ENCODE measurements at regions not wholly inside any gene's neighbourhood (a gene's known extent, or its start where the extent isn't known, plus 50 kb on each side); places are given as distances from the start of the nearest gene placed in this dataset.

DNA sequence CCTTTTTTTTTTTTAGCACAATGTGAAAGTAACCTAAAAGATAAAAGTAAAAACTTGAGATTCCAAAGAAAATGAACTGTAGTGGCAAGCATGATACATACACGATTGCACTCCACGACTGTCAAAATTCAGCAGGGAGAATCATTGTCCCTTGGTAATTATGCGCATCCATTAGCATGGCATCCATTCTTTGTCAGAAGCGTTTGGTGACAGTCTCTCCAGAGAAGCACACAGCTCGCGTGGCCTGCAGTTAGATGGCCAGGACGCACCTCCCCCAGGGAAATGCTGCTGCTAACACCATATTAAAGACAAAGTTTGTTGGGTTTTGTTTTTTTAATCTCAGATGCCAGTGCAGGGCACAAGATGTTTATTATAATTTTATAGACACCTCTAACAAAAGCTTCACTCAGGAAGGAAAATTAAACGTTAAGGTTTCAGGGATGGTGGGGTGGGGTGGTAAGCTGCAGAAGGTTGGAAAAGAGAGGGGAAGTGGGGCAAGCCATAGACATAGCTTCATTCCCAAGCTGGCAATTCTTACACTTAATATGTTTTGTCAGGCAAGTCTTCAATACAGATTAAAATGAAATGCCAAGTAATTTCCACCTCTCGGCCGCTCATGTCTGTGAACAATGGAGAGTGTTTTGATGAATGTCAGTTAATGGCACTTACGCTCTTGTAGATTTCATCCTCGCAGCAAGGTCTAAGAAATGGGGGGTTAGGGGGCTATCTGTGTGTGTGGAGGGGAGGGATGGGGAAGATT, 142.8 kb upstream of the TOPAZ1 start (continued):
- TF ChIP-seq, protein P1, sequence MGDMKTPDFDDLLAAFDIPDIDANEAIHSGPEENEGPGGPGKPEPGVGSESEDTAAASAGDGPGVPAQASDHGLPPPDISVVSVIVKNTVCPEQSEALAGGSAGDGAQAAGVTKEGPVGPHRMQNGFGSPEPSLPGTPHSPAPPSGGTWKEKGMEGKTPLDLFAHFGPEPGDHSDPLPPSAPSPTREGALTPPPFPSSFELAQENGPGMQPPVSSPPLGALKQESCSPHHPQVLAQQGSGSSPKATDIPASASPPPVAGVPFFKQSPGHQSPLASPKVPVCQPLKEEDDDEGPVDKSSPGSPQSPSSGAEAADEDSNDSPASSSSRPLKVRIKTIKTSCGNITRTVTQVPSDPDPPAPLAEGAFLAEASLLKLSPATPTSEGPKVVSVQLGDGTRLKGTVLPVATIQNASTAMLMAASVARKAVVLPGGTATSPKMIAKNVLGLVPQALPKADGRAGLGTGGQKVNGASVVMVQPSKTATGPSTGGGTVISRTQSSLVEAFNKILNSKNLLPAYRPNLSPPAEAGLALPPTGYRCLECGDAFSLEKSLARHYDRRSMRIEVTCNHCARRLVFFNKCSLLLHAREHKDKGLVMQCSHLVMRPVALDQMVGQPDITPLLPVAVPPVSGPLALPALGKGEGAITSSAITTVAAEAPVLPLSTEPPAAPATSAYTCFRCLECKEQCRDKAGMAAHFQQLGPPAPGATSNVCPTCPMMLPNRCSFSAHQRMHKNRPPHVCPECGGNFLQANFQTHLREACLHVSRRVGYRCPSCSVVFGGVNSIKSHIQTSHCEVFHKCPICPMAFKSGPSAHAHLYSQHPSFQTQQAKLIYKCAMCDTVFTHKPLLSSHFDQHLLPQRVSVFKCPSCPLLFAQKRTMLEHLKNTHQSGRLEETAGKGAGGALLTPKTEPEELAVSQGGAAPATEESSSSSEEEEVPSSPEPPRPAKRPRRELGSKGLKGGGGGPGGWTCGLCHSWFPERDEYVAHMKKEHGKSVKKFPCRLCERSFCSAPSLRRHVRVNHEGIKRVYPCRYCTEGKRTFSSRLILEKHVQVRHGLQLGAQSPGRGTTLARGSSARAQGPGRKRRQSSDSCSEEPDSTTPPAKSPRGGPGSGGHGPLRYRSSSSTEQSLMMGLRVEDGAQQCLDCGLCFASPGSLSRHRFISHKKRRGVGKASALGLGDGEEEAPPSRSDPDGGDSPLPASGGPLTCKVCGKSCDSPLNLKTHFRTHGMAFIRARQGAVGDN (IDR thresholded peaks at IDR 0.05), result no peak
- TF ChIP-seq TCF7 (IDR thresholded peaks at IDR 0.05; ENCODE audit: borderline replicate concordance) (no peak), IRF4 (IDR thresholded peaks at IDR 0.05; ENCODE audit: low read depth, low read length) (no peak), MTA2 (IDR thresholded peaks at IDR 0.05; ENCODE audit: low read depth) (no peak)

DNA sequence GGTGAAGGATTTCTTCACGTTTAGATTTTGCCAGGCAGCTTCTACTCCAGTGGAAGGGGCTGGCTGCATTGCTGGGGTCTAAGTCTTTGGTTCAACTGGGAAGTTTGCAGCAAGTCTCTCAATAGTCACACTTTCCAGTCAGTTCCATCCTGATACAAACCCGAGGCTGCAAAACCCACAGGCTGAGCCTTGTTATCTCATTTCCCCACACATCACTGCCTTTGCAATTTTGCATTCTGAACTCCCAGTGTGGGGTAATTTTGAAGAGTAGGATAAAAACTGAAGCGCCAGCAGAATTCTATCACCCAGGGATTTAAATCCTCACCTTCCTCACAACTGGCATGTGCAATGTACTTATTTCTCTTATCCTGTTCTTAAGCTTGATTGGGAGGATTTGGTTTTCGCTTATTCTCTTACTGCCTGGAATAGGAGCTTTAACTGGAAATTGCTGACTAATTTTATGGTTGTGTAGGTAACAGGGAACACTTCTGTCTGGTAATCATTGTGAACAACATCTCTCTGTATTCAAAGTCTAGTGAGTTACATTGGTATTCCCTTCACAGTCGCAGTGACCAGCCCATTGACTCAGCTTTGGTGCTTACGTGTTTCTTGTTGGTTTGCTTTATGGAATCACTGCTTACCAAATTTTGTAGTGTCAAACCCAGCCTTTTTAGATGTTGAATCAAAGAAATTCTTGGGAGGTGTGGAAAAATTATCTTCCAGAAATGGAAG, 142.0 kb upstream of the TOPAZ1 start:
- in situ Hi-C loops (cut with MboI) (no loop called here), intact Hi-C loops (cut with micrococcal nuclease; ENCODE audit: unreplicated experiment) (no loop called here)
- POLR2A ChIA-PET, result interaction anchor here (0.6 kb wide), 2 partner anchors 13 to 49 kb away, joined by 5 to 8 read pairs; no protein-coding TSS in a partner anchor
- Histone ChIP-seq H3K27ac (ENCODE audit: control insufficient read depth, insufficient read depth) (no peak overlapping the region), H3K4me1 (ENCODE audit: control insufficient read depth, insufficient read depth, low read length) (peaks cover 9% of the 10 kb centered on the region), H3K27me3 (replicated peaks in 1 of 2; ENCODE audit: control insufficient read depth in 2 of 2, insufficient read depth in 2 of 2, low read length in 1 of 2) (no peaks in the 10 kb centered on the region; a peak in 1 of 4 replicates), H3K36me3 (ENCODE audit: control insufficient read depth in 2 of 2, insufficient read depth in 2 of 2, low read length in 1 of 2) (no peaks in the 10 kb centered on the region; a peak in 1 of 4 replicates), H4K20me1 (ENCODE audit: control insufficient read depth, insufficient read depth) (0 out of 2 replicates have a peak, but pooled peaks cover 3% of the 10 kb centered on the region), H3K4me3 (no peak overlapping the region), H3K9ac (ENCODE audit: control insufficient read depth, insufficient read depth, low read length) (no peak overlapping the region), H3K4me2 (ENCODE audit: control insufficient read depth, insufficient read depth) (no peak overlapping the region), H3K79me2 (ENCODE audit: control insufficient read depth, insufficient read depth, low read length) (no peaks in the 10 kb centered on the region; the same call in none of the 2 replicates), H3K9me3 (replicated peaks; ENCODE audit: control insufficient read depth, insufficient read depth, low read length) (no peaks in the 10 kb centered on the region), H2AFZ (ENCODE audit: control insufficient read depth, low read depth, low read length) (no peak overlapping the region)
- no peak for DNase-seq (ENCODE audit: low read depth, low spot score)
- no peak for FAIRE-seq
- ATAC-seq, result no peak
- no TSS peak for BruUV-seq (replicated peaks)
- RAD21 ChIA-PET (ENCODE audit: unreplicated experiment), result interaction anchor here (0.6 to 1.2 kb wide), 2 partner anchors 55 to 97 kb away, joined by 3 read pairs; no protein-coding TSS in a partner anchor
- CTCF ChIA-PET, result interaction anchor here (1.0 kb wide), 1 partner anchor 100 kb away, joined by 3 read pairs; no protein-coding TSS in a partner anchor
- SMC1A ChIA-PET (ENCODE audit: uncharacterized antibody, unreplicated experiment), result interaction anchor here (1.3 to 1.5 kb wide), 3 partner anchors 31 to 40 kb away, joined by 5 read pairs; no protein-coding TSS in a partner anchor
- WGBS (ENCODE audit: insufficient coverage, insufficient replicate concordance, low lambda C conversion rate, missing lambda C conversion rate), result 42% methylated on average over 6 of the region's 6 CpGs
- TF ChIP-seq, protein P2, sequence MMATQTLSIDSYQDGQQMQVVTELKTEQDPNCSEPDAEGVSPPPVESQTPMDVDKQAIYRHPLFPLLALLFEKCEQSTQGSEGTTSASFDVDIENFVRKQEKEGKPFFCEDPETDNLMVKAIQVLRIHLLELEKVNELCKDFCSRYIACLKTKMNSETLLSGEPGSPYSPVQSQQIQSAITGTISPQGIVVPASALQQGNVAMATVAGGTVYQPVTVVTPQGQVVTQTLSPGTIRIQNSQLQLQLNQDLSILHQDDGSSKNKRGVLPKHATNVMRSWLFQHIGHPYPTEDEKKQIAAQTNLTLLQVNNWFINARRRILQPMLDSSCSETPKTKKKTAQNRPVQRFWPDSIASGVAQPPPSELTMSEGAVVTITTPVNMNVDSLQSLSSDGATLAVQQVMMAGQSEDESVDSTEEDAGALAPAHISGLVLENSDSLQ (IDR thresholded peaks at IDR 0.05), result no peak
- TF ChIP-seq DPF2 (IDR thresholded peaks at IDR 0.05) (no peak), FOS (IDR thresholded peaks at IDR 0.05; ENCODE audit: borderline replicate concordance, extremely low read depth, insufficient read length) (no peak)
- TF ChIP-seq, protein P3, sequence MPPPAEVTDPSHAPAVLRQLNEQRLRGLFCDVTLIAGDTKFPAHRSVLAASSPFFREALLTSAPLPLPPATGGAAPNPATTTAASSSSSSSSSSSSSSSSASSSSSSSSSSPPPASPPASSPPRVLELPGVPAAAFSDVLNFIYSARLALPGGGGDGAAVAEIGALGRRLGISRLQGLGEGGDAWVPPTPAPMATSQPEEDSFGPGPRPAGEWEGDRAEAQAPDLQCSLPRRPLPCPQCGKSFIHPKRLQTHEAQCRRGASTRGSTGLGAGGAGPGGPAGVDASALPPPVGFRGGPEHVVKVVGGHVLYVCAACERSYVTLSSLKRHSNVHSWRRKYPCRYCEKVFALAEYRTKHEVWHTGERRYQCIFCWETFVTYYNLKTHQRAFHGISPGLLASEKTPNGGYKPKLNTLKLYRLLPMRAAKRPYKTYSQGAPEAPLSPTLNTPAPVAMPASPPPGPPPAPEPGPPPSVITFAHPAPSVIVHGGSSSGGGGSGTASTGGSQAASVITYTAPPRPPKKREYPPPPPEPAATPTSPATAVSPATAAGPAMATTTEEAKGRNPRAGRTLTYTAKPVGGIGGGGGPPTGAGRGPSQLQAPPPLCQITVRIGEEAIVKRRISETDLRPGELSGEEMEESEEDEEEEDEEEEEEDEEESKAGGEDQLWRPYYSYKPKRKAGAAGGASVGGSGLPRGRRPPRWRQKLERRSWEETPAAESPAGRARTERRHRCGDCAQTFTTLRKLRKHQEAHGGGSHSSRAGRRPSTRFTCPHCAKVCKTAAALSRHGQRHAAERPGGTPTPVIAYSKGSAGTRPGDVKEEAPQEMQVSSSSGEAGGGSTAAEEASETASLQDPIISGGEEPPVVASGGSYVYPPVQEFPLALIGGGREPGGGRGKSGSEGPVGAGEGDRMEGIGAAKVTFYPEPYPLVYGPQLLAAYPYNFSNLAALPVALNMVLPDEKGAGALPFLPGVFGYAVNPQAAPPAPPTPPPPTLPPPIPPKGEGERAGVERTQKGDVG (CRISPR knock-in tag; IDR thresholded peaks at IDR 0.05), result no peak
